SK-N-DZ (cell line): ENCODE measurements at regions not wholly inside any gene's neighbourhood (a gene's known extent, or its start where the extent isn't known, plus 50 kb on each side); places are given as distances from the start of the nearest gene placed in this dataset.
A peak's percentile ranks its signal among the peaks of the same experiment; 100 is the strongest.
"Not testable (repeated sequence)": the region's sequence is repeated elsewhere in the genome, so short reads cannot be mapped to it uniquely, and the experiment has no call there.

Source experiments
- DNase-seq: peaks from one replicate; pipeline ENCODE4 v3.0.0-alpha.2; 2015; ENCODE audit warnings: low spot score

DNA sequence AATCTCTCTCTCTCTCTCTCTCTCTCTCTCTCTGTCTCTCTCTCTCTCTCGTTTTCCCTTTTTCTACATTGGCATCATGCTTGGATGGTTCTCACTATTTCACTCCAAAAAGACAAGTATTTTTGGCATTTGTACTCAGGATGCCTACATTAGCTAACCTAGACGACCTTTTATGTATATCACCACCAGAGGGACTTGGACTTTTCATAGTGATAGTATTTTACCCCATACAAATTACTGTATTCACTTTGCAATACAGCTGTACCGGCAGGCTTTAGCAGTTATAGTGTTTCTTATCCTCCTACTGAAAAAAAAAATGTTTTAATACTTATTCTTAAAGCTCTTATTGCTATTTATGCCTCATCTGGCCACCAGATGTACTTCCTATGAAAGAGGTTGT, 687.2 kb upstream of the KLHL1 start:
- no peak for DNase-seq

DNA sequence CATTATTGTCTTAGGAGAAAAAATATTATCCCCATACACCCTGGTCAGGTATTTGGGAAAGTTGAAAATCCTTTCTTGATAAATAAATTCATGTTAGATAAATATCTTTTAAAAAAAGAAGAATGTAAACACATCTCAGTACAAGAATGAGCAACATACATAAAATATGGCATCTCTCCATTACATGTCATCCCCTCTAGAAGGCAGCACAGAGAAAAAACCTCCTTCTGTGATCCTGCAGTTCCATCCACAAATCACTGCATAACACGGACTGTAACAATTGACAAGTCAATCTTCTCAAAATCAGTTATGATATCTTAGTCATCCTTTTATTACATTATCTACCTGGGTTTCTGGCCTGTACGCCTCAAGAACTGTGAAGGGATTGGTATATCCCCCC, 683.9 kb upstream of the KLHL1 start:
- peak; percentile 31 for DNase-seq

DNA sequence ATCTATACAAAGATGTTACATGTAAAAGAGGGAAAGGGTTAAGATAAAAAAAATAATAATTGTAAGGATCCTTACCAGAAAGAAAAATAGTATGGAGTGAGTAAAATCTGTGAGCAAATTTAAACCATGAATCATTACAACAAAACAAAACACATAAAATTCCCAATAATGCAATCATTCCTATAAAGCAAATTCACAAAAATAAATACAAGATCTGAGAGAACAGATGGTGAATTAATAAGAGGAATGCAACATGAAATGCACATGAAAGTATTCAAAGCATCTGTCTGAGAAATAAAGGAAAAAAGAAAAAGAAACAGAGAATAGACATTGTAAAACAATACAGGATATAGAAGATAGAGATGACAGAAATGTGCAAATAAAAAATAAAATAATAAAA, 681.5 kb upstream of the KLHL1 start:
- no peak for DNase-seq

DNA sequence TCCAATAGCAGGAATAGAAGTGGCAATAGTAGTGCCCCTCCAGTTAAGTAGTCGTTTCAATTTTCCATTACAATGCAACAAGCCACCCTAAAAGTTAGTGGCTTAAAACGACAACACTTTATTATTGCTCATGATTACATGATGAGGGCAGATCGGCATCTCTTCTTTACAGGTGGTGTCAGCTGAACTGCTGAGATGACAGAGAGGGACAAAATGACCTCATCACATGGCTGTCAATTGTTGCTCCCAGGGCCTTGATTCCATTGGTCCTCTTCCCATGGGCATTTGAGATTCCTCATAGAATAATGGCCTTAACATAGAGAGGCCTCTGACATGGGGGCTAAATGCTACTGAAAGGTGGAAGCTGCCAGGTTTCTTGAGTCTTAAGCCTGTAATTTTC, 679.8 kb upstream of the KLHL1 start:
- DNase-seq: no peak

DNA sequence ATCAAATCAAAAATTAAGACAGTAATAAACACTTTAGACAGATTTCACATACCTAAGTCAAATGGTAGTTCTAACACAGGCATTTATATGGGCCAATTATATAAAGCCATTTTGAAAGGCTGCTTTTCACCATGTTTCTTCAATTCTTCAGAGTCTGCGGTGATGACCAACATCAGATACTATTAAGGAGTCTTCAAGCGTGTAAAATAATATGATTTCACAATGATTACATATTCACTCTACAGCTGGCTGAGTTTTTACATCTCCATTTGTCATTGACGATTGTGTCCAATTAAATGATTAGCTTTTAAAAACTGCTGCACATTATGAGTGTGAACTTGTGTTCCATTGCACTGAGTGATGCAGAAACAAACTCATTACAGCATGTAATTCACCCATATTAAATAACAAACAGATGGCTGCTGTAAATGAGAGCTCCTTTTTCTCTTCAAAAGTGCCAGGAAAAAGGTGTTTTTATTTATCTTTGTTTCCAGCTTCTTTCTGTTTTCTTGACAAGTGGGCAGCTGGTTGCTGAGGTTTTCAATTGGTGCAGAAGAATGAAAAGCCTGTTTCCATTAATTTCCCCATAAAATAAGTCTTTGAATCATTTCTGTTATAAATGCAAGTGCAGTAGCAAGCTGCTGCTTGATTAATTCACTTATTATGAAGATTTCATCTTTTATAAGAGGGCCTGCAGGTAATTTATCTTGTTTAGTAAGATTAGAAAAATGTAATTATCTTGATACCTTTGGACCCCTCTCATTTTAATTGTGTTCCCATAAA, 676.1 kb upstream of the KLHL1 start:
- no peak for DNase-seq

DNA sequence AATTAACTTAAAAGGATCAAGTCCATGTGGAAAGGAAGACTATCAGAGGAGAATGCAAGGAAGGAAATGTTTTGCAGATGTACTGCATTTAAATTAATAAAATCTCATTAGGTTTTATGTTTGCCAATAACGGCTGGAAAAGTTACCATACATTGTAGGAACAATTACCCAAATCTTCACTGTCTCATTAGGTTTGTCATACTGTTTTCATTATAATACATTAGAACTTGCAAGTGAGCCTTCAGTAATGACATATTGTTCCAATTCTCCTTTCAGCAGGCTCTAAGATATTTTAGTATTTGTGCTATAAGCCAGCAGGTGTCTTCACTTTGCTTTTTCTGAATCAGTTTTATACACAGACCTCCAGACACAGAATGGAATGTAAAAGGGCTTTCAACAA, 661.6 kb upstream of the KLHL1 start:
- no peak for DNase-seq

DNA sequence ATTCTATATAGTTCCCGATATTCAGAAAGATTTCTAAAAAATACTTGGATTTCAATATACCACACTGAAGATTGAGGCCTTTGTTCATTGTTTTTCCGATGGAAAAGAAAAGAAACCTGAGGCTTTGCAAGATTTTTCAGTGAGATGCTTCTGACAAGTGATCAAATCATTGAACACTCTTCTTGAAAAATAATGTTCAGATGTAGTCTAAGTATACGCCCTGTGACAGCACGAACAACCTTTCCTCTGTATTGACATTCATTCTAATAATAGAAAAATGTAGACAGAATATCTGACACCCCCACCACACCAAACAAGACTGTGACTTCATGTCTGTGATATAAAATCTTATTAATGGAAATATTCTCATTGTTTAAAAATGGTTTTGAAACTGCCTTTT, 650.7 kb upstream of the KLHL1 start:
- no peak for DNase-seq

DNA sequence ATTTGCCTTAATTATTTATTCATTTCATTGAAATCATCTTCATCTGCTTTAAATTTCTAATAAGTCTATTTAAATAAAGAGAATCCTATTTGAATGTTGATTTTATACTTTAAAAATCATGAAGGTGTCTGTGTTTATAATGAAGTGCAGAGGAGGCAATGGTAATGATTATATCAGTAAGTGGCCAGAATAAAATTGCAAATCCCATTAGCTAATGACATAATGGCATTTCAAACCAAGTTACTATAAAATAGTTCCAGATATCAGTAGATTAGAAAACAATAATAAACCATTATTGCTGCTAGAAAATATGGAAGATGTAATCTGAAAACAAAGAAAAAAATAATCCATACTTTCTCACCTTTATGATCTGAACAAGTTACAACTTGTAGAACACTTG, 647.8 kb upstream of the KLHL1 start:
- no peak for DNase-seq

DNA sequence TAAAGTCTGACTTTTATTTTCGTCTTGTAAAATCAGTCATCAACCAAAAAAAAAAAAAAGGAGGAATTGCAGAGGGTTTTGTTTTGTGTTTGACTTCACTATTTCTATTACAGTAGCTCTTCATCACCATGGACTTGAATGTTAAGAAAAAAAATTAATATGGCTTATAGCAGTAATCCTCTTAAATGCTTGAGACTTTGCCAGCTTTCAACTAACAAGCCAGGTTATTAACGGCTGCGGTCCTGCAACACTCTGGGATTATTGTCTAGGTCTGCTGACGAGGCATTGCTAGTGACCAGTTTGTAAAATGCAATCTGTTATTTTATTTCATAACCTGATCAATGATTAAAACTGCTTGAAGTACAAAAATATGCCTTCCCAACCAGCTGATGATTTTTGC, 647.2 kb upstream of the KLHL1 start:
- DNase-seq: no peak

DNA sequence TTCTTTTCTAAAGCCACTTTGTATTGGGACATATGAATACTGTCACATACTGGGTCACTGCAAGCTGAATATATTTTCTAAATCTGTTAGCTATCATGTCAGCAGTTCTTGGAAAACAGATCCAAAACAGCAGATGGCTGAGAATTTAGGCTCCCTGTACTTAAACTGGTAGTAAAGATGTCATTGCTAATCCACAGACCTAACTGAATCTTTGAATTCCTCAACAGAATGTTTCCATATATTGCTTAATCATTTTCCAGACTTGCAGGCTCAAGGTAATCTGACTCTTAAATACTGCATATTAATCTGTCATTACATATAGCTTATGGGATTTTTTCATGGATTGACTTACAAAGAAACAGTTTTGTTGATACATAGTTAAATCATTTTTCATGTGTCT, 639.0 kb upstream of the KLHL1 start:
- peak; percentile 11 for DNase-seq

DNA sequence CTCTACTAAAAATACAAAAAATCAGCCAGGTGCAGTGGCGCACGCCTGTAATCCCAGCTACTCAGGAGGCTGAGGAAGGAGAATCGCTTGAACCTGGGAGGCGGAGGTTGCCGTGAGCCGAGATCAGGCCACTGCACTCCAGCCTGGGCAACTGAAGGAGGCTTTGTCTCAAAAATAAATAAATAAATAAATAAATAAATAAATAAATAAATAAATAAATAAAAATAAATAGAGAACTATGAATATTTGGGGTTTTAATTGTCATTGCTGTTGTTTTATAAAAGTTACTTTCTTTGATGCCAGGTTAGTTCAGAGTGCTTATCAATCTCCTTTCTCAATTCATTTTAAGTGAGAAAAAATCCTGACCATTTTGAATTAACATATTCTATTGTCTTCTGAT, 638.2 kb upstream of the KLHL1 start:
- not testable (repeated sequence) for DNase-seq

DNA sequence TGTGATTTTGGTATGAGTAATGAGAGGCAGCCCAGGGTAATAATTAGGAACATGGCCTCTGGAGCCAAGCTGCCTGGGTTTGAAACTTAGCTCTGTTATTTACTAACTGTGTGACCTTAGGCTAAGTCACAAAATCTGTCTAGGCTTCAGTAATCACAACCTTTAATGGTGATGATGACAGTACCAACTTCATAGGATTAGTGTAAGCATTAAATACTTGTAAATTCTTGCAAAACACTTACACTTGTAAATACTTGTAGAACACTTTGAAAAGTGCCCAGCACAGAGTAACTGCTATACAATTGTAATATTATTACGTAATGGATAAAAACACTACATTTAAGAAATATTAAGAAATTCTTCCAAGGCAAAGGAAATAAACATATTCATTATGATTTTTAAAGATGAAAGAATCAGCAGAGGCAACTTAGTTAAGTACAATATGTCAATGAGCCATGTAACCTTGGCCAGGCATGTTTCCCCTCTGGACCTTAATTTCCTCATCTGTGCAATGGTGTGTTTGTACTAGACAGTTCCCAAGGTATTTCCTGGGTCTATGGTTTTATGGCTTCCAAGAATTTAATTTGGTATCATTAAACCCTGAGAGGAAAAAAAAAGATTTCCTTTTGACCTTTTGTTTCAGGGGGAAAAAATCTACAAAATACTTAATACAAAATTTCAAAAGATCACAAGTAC, 628.5 kb upstream of the KLHL1 start:
- DNase-seq: no peak

DNA sequence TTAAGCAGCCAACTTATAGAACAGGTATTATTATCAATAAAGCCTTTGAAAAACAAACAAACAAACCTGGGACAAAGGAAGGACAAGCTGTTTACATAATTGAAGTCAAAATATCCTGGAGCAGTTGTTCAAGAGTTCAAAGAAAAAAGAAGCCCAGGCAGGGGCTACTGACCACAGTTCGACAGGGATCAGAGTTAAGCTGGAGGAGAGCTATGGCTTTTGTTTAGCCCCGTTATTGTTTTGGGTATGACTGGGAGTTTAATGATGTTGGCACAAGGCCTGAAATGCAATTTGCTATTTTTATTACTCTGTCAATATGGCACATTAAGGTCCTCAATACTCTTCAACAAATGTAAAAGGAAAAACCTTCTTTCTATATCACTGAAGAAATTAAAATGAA, 624.4 kb upstream of the KLHL1 start:
- DNase-seq: no peak

DNA sequence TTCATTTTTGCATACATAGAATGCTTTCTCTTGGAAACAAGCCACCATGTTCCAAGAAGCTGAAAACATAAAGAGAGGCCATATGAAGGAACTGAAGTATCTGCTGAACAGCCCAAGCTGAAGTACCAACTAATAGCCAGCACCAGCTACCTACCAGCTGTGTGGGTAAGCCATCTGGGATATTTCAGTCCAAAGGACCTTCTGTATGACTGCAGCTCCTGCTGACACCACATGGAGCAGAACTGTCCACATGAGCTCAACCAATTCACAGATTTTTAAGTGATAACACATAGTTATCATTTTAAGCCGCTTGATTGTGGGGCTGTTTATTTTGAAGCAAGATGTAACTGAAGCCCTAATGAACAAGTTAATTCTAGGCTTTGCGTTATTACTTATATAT, 621.1 kb upstream of the KLHL1 start:
- peak; percentile 60 for DNase-seq

DNA sequence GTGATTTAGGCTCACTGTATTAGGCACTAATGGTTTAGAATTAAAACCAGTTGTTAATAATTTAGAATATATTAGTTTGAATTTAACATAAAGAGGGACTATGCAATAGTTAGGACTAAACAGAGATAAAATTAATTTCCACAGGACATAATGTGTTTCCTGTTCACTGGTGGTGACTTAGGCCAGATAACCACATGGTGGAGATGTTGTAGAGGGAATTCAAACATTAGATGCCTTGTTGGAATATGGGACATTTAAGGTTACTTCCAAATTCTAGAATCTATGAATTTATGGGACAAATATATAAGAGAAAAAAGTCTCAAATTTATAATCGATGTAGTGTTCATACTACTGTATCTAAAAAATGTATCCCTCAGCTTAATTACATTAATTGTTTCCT, 615.5 kb upstream of the KLHL1 start:
- peak; percentile 15 for DNase-seq

DNA sequence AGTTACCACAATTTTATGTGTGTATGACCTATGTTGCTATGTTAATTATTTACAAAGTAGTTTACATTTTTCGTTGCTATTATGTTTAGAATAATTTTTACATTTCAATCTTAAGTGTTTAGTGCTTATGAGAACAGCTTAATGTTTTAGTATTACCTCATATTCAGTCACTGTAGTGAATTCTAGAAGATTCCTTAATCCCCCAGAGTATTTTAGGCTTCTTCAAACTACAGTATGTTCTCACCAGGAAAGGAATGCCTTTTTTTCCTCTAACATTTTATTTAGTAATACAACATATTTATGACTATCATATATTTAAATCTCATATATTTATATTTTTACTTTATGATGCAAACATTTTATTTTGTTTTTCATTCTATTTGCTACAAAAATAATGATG, 612.1 kb upstream of the KLHL1 start:
- no peak for DNase-seq

DNA sequence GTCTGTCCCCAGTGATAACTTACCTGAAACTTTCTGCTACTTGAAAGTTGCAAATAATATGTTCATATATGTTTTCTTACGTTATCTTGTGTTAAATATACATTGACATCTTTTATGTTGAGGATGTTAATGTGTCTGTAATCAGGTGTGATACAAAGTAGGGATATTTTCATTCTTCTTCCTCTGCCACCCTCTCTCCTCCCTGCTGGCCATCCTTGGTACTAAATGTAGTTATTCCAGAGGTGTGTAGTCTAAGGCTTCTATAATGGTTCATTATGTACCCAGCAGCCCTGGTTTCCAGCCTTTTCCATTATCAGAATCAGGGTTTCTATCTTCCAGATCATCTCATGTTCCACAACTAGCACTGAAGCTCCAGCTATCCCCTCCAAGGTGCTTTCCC, 606.7 kb upstream of the KLHL1 start:
- no peak for DNase-seq

DNA sequence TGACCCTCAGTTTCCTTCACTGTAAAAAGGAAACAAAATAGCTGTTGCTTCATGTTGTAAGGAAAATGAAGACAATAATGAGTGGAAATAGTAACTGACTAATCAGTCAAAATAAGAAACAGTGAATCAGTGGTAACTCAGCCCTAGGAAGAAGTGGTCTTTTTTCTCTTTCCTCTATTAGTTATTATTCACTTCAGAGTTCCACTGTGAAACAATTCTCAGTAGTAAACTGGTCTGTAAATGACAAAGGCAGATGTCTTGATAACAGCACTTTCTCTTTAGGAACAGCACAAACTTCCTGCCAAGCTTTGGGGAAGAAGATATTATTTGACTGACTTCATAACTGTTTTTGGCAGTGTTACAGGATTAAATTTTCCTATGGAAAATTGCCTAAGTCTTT, 600.5 kb upstream of the KLHL1 start:
- DNase-seq: no peak

DNA sequence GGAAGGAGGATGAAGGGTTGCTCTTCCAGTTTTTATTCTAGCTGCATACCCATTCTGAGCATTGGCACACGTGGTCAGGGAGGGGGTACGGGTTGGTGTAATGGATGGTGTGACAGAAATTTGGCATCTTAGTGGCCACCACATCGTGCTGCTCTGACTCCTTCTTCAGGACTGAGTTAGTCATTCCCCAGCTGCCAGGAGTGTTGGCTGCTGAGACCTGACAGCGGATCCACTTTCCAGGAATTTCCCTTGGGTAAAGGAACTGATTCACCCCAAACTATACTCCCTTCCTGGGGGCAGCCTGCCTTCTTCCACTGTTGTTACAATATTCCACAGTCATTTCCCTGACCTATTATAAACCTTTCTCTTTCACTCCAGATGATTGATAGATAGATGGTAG, 595.5 kb upstream of the KLHL1 start:
- DNase-seq: no peak

DNA sequence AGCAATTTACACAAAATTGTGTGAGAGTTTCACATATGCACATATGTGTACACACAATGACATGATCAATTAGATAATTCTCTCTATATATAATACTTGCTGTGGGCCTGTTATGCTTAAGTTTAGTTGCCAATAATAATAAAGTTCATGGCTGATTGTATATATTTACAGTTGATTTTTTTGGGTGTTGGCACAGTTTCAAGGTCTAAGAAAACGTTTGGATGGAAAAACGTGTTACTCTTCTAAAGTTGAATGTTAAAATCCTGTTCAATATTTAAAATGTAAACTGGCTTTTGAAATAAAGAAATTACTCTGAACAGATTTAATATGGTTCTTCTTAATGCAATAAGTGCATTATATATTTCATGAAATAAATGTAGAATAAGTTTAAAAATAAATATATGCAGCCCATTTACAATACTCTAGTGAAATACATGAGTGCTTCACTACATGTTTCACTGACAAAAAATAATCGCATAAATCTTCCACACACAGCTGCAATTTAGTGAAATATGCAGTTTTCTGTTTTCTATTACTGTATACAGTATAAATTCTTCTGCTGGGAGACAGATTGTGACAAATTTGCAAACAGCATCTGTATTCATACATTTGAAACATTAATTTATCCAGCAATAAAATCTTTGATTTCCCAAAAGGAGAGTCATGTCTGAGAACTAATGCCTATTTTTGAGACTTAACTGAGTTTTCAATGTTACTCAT, 586.9 kb upstream of the KLHL1 start:
- DNase-seq: no peak

DNA sequence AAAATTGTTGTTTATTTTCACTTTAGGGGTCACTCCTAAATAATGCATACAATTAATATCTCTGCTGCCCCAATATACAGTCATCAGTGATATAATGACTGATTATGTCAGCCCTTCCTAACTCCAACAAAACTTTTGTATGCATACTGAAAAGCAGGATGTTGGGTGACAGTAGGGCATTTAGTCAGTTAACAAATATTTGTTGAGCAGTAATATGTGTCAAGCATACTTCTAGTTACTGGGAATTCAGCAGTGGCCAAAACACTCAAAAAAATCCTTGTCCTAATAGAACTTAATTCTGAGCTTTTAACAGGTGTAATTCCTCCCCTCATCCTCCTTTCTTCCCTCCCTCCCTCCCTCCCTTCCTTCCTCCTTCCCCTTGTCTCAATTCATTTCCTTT, 560.7 kb upstream of the KLHL1 start:
- DNase-seq: no peak

DNA sequence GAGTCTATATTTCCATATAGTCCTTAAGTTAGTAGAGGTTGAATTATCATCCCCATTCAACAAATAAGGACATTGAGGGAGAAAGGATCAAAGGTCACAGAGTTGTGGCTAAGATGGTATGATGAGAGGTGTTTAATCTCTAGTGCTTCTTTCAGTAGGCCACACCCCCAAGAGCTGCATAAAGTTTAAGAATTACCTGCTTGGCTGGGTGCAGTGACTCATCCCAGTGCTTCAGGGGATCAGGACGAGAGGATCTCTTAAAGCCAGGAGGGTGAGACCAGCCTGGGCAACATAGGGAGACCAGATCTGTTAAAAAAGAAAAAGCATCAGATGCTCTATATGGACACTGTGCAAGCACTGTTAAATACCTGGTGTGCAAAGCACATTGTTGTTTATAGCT, 560.0 kb upstream of the KLHL1 start:
- no peak for DNase-seq
